Osteoblast (primary cell): ENCODE measurements at regions not wholly inside any gene's neighbourhood (a gene's known extent, or its start where the extent isn't known, plus 50 kb on each side); places are given as distances from the start of the nearest gene placed in this dataset.

Experiments used
- DNase-seq: peaks from one replicate; pipeline ENCODE4 v3.0.0; 2011; ENCODE audit warnings: low spot score, mixed read lengths; ENCODE audit not compliant: insufficient read length; ENCODE audit errors: missing footprints
- H2AFZ ChIP-seq: 2 replicates; pipeline ENCODE4 v1.6.0; 2011; ENCODE audit warnings: mild to moderate bottlenecking, low read length
- H3K27ac ChIP-seq: 2 replicates; pipeline ENCODE4 v1.5.1; 2011; ENCODE audit warnings: mild to moderate bottlenecking, low read depth, low read length, moderate library complexity
- H3K27me3 ChIP-seq: 2 replicates; pipeline ENCODE4 v1.6.0; 2012; ENCODE audit warnings: mild to moderate bottlenecking, control low read depth, inconsistent platforms, low read length, moderate library complexity; ENCODE audit not compliant: insufficient read depth
- H3K36me3 ChIP-seq: 2 replicates; pipeline ENCODE4 v1.5.1; 2011; ENCODE audit warnings: mild to moderate bottlenecking, low read length, control low read depth, moderate library complexity; ENCODE audit not compliant: insufficient read depth
- H3K4me1 ChIP-seq: 2 replicates; pipeline ENCODE4 v1.5.1; 2011; ENCODE audit warnings: mild to moderate bottlenecking, low read length, control low read depth, moderate library complexity; ENCODE audit not compliant: insufficient read depth
- H3K4me2 ChIP-seq: 2 replicates; pipeline ENCODE4 v1.6.0; 2011; ENCODE audit warnings: mild to moderate bottlenecking, low read length; ENCODE audit not compliant: insufficient read depth
- H3K4me3 ChIP-seq: fragments of 200-600 bp; sonication (generic); 3 replicates; pipeline ENCODE4 v1.5.1; 2012; ENCODE audit warnings: mild to moderate bottlenecking, low read length, inconsistent platforms; ENCODE audit not compliant: insufficient read depth
- H3K79me2 ChIP-seq: 2 replicates; pipeline ENCODE4 v1.6.0; 2012; ENCODE audit warnings: mild to moderate bottlenecking, low read length, control low read depth, inconsistent platforms; ENCODE audit not compliant: insufficient read depth
- H3K9me3 ChIP-seq: 2 replicates; pipeline ENCODE4 v1.5.1; 2011; ENCODE audit warnings: low read depth, low read length, control low read depth
- H4K20me1 ChIP-seq: 2 replicates; pipeline ENCODE4 v1.6.0; 2012; ENCODE audit warnings: mild to moderate bottlenecking, low read length, control low read depth; ENCODE audit not compliant: insufficient read depth
- TF ChIP-seq, protein P1 (sequence below): IDR thresholded peaks from 2 replicates; pipeline ENCODE4 v1.5.1; 2011; ENCODE audit warnings: mild to moderate bottlenecking, low read depth, low read length, moderate library complexity; ENCODE audit errors: extremely low read depth

DNA sequence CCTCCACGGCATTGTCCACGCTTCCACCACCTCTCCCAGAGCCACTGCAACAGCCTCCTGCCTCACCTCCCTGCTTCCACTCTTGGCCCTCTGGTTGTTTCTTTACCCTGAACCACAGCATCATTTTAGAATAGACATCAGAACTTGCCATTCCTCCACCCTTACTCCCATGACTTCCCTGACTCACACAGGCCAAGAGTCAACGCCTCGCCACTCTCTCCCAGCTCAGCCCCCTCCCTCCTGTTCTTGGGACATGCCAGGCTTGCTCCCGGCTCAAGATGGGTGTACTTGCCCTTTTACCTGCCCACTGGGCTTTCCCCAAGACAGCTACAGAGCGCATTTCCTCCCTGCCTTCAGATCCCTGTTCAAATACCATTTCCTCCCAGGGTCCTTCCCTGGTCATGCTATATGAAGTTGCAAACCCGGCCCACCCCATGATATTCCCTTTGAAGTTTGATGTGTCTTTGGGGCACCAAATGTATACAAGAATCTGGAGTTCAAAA is 429.1 kb downstream of the RPS24 start:
- no peak overlapping the region for H3K4me2 ChIP-seq
- H3K9me3 ChIP-seq, result no peaks in the 10 kb centered on the region
- no peaks in the 10 kb centered on the region for H3K79me2 ChIP-seq
- H3K4me1 ChIP-seq, result peaks cover 21% of the 10 kb centered on the region
- H3K4me3 ChIP-seq, result no peak overlapping the region
- H3K27me3 ChIP-seq, result no peaks in the 10 kb centered on the region
- H3K27ac ChIP-seq, result no peak overlapping the region
- H2AFZ ChIP-seq, result peak overlapping the region; percentile 27
- H4K20me1 ChIP-seq, result no peaks in the 10 kb centered on the region
- TF ChIP-seq, protein P1, sequence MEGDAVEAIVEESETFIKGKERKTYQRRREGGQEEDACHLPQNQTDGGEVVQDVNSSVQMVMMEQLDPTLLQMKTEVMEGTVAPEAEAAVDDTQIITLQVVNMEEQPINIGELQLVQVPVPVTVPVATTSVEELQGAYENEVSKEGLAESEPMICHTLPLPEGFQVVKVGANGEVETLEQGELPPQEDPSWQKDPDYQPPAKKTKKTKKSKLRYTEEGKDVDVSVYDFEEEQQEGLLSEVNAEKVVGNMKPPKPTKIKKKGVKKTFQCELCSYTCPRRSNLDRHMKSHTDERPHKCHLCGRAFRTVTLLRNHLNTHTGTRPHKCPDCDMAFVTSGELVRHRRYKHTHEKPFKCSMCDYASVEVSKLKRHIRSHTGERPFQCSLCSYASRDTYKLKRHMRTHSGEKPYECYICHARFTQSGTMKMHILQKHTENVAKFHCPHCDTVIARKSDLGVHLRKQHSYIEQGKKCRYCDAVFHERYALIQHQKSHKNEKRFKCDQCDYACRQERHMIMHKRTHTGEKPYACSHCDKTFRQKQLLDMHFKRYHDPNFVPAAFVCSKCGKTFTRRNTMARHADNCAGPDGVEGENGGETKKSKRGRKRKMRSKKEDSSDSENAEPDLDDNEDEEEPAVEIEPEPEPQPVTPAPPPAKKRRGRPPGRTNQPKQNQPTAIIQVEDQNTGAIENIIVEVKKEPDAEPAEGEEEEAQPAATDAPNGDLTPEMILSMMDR, result no peak
- peak; percentile 97 for DNase-seq
- no peaks in the 10 kb centered on the region for H3K36me3 ChIP-seq

DNA sequence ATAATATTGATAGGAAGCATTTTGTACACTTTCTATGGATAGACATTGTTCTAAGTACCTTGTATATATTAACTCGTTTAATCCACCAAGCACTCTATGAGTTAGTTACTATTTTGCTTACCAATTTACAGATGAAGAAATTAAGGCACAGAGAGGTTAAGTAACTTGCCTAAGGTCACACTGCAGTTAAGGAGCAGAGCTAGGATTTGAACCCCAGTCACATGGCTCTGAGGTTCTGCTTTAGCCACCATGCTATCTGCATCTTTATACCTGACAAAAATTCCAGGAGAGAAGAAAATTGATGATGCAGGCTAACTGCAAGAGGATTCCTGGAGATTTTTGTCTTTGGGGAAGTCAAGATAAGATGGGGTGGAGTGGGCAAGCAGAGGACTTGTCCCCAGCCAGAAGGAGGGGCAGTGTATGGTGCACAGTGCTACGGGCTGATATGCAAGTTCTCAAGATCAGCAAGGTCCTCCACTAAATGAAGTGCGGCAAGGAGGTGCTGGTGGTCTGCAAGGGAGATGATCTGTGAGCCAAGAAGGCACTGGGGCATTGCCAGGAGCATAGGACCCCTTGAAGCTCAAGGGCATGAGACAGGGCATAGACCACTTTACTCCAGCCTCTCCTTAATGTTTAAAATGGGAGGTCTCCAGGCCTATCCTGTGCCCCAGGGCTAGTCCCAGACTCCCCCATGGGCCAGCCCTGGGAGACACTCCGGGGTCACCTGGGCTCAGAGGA is 430.6 kb downstream of the RPS24 start:
- Histone ChIP-seq H3K4me1 (peaks cover 6% of the 10 kb centered on the region), H3K79me2 (no peaks in the 10 kb centered on the region), H3K36me3 (no peaks in the 10 kb centered on the region), H3K27me3 (no peaks in the 10 kb centered on the region), H2AFZ (no peak overlapping the region), H3K4me2 (no peak overlapping the region), H3K27ac (no peak overlapping the region), H4K20me1 (no peaks in the 10 kb centered on the region), H3K9me3 (no peaks in the 10 kb centered on the region), H3K4me3 (no peak overlapping the region)
- no peak for DNase-seq
- TF ChIP-seq, protein P1, result no peak

DNA sequence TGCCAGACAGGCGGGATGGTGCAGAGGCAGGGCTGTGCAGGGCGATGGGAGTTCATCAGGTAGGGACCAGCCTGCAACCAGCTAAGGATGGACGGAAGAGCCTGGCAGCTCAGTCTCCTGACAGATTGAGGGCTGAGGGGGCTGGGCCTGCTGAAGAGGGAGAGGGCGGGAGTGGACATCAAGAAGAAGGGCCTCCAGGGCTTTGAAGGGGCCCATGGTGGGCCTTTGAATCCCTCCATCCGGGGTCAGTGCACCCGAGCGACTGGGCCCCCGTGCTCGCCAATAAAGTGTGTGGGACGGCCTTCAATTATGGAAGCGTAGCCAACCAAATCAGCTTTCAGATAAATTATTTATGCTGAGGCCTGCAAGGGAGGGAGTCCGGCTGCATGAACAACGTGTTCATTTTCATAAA is 431.2 kb downstream of the RPS24 start:
- no peaks in the 10 kb centered on the region for H4K20me1 ChIP-seq
- H3K4me2 ChIP-seq, result no peak overlapping the region
- H3K4me3 ChIP-seq, result no peak overlapping the region
- no peak overlapping the region for H3K27ac ChIP-seq
- no peak for DNase-seq
- H3K27me3 ChIP-seq, result no peaks in the 10 kb centered on the region
- no peak overlapping the region for H2AFZ ChIP-seq
- H3K79me2 ChIP-seq, result no peaks in the 10 kb centered on the region
- H3K36me3 ChIP-seq, result no peaks in the 10 kb centered on the region
- H3K4me1 ChIP-seq, result peaks cover 3% of the 10 kb centered on the region
- TF ChIP-seq, protein P1, result no peak
- no peaks in the 10 kb centered on the region for H3K9me3 ChIP-seq

DNA sequence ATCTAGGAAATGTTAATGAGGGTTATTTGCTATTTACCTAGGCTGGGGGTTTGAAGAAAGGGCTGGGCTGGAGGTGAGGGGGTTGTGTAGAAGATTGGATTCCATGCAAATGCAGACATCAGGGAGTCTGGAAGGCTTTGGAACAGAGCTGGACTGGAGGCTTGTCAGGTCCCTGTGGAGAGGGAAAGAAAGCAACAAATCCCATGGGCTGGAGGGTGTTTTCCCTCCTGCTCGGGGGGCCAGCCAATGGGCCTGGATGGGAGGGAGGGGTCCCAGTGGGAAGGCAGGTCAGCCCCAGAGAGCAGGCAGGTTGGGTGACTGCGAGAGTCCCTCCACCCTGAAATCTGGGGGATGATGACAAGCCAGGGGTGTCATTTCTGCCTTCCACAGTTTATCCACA is 431.8 kb downstream of the RPS24 start:
- H2AFZ ChIP-seq, result no peak overlapping the region
- DNase-seq, result no peak
- no peak overlapping the region for H3K27ac ChIP-seq
- TF ChIP-seq, protein P1, result no peak
- peaks cover 3% of the 10 kb centered on the region for H3K4me1 ChIP-seq
- H3K36me3 ChIP-seq, result no peaks in the 10 kb centered on the region
- no peak overlapping the region for H3K4me2 ChIP-seq
- H4K20me1 ChIP-seq, result no peaks in the 10 kb centered on the region
- no peaks in the 10 kb centered on the region for H3K27me3 ChIP-seq
- H3K4me3 ChIP-seq, result no peak overlapping the region
- no peaks in the 10 kb centered on the region for H3K9me3 ChIP-seq
- no peaks in the 10 kb centered on the region for H3K79me2 ChIP-seq
